Hematopoietic multipotent progenitor cell (in vitro differentiated cells): ENCODE measurements at regions not wholly inside any gene's neighbourhood (a gene's known extent, or its start where the extent isn't known, plus 50 kb on each side); places are given as distances from the start of the nearest gene placed in this dataset.

Experiments used
- DNase-seq, 3 donors: peaks; one replicate each; pipeline ENCODE4 v3.0.0-alpha.2; 2011 to 2015; ENCODE audit warnings: low read depth in 2 of 3, low spot score in 2 of 3

DNA sequence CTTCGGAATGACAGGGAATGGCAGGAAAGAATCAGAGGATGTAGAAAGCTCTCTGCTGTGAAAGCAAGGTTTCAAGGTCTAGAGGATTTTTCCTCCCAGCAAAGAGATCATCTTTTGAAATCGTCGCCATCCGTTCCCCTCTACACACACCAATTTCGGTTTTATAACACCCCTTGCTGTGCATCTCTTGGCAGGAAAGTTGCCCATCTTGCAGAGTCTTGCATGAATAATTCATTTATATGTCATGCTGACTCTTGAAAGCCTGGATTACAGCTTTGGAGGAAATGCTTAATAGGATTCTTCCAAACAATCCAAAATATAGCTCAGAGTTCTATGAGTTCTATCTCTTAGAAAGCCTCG, 262.7 kb downstream of the CHL1 start:
- DNase-seq = no peak

DNA sequence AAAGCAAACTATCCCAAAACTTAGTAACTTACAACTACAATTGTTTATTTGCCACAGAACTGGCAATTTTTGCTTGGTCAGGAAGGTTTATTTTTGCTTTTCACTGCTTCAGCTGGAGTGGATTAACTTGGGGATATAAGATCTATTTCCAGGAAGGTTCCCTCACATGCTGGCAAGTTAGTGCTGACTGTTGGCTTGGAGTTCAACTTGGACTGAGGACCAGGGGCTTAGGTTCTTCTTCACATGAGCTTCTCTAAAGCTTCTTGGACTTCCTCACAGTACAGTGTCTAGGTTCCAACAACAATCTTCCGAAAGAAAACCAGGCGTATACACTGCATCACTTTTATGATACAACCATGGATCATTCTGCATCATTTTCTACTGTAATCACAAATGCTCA, 264.4 kb downstream of the CHL1 start:
- no peak for DNase-seq

DNA sequence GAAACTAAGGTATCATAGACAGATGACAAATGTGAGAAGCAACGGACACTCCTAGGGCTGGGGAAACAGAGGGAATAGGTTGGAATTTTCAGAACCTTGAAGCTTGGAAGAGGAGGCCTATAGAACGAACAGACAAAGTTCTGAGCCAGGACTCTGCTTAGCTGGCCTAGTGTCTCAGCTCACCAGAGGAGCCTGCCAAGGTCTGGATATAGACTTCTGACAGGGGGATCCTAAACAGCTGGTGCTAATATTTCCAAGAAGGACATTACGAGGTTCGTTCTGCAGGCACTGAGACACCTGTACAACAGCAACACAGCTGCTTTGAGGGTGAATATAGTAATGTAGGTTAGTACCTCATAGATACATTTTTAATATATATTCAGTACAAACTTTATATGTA, 266.3 kb downstream of the CHL1 start:
- no peak for DNase-seq

DNA sequence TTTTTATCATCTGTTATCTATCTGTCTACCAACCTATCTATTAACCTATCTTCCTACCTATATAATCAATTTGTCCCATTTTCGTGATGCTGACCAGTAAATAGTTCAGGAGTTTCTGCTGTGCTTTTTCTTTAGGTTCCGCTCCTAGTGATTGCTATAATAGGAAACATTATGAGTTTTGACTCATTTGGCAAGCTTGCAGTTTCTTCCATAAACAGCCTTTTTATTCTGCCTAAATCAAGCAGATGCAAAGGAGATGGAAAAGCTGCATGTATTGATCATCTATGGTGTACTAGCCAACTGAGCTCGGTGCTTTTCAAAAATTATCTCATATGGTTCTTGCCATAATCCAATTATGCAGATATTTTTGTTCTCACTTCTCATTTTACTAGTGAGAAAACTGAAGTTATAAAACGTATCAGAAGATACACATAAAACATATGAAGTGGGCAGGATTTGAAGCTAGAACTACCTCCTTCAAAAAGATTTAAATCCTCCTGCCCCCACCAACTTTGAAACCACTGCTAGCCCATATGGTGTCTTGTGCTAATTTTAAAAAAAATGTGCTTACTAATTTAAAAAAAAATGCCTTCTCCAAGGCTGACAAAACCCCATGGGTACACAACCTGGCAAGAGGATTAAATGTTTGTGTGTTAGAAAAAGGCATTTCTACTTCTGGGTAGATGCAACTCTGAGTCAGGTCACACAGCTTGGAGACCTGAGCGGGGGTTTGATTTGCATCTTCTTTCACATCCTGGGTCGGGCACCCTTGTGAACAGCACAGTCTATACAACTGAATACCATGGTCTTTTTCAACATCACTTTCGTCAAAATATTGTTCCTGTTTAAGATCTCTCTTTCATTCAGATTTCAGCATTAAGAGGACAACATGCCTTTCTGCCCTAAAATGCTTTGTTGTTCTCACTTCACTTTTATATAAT, 267.0 kb downstream of the CHL1 start:
- no peak for DNase-seq

DNA sequence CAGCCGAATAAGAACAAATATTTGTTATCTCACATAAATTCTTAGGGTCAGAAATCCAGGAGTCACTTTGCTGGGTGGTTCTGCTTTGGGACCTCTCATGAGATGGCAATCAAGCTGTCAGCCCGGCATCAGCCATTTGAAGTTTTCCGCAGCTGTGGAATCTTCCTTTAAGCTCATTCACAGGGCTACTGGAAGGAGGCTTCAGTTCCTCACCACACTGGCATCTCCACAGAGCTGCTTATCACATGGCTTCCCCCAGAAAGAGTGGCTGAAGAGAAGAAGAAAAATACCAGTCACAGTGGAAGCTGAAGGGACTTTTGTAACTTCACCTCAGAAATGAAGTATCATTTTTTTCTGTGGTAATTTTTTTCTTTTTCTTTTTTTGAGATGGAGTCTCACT, 267.7 kb downstream of the CHL1 start:
- DNase-seq = no peak

DNA sequence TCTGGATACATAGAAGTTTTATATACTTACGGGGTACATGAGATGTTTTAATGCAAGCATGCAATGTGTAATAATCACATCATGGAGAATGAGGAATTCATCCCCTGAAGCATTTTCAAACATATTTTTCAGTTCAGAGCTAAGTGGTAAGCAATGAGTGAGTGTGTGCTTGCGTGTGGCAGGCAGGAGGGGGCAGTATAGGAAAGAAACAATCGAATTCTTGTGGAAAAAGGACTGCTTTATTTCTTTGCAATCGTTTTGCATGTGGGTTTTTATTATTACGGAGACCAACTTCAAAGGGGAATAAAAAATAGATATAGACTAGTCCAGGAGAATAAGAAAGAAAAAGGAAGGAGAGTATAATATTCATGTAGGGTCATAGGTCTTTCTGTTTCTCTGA, 271.6 kb downstream of the CHL1 start:
- no peak for DNase-seq

DNA sequence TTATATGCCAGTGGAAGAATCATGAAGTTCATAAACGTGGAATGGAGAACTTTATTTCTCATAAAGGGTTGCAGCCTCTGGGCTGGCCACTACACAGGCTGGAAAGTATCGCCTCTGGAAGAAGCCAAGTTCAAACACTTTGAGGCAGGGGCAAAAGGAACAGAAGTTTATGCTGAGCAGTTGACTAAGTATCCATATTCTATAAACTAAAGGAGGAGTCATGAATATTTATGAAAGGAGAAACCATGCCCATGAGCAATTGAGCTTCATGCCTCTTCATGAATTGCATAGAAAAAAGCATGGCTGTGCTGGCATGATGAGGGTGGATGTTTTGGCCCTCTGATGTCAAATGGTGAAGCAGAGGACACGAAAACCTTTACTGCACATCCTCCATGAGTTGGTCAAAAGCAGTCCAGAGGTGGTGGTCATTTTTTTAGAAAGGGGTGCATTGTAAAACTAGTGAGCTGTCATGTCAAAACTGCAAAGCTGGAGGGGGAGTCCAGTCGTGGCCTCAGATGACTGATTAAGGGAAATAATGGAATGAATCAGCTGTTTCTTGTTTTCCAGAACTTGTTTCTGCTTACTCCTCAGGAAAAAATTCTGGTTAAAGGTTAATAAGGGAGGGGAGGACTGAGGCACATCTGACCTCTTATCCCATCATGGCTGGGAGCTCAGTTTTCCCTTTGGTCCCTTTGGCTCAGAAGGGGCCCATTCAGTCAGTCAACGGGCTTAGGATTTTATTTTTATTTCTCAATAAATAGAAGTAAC, 276.7 kb downstream of the CHL1 start:
- no peak for DNase-seq

DNA sequence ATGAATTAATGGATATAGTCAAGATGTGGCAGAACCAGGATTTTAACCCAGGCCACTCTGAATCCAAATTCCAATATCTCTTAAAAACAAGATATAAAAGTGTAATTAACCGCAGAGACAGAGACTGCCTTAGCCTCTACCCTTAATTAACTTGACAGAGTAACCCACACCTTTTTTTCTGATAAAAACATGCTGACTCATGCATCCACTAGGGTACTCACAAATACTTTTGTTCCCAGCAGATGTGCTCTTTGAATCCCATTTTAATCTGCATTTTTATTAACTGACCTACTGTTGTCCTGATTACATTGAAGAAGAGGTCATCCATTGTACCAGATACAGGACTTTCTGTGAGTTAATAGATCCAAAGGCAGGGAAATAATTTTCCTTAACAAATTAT, 278.3 kb downstream of the CHL1 start:
- no peak for DNase-seq

DNA sequence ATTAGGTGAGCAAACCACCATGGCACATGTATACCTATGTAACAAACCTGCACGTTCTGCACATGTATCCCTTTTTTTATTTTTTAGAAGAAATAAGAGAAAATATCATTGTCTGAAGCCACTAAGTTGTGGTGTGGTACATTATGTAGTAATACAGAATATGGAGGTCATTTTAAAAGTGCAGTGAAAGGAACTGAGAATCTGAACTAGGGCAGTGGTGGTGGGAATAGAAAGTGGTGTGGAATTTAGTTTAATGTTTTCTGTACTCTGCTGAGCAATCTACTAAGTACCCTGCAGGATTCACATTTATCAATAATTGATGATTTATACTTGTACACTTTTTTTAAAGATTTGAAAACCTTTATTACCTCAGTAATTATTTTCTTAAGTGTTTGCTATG, 283.5 kb downstream of the CHL1 start:
- DNase-seq = no peak

DNA sequence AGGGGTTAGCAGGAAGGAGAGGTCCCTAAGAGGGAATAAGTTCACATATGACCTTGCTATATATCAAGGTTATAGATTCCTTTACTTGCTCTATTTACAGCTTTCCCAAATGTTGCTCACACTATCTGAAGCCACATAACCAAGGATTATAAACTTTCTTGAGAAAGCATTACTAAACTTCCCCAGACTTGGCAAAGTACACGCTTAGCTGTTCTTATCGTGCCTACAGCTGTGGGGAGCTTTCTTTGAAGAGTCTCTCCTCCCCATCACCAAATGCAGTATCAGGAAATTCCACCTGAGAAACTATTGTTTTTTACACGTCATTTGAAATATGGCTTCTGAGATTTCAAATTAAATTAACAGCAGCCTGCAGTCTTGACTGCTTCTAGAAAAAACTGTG, 284.5 kb downstream of the CHL1 start:
- DNase-seq = no peak

DNA sequence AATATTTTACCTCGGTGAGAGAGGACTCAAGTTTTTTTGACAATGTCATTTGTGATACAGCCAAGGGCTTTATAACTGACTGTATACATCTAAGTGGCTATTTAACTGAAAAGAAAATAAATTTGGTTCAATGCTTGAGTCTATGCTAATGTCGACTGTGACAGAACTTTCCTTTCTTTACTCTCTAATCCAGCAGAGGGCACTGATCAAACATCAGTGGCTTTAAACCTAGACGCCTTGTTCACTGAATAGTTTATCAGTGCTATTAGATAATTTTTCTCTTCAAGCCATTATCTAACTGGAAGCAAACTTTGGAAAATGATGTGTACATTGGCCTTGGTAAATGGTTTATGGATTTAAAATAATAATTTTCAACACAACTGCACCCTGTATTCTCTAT, 285.1 kb downstream of the CHL1 start:
- no peak for DNase-seq

DNA sequence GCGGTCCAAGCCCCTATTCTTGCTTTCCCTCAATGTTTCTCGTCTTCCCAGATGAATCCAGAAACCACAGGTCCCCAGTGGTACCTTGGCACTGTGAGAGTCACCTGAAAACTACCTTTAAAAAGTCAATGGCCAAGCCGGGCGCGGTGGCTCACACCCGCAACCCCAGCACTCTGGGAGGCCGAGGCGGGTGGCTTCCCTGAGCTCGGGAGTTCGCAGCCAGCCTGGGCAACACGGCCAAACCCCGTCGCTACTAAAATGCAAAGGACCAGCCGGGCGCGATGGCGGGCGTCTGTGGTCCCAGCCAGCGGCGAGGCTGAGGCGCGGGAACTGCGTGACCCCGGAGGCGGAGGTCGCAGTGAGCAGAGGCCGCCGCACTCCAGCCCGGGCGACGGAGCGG, 285.9 kb downstream of the CHL1 start:
- no peak for DNase-seq

DNA sequence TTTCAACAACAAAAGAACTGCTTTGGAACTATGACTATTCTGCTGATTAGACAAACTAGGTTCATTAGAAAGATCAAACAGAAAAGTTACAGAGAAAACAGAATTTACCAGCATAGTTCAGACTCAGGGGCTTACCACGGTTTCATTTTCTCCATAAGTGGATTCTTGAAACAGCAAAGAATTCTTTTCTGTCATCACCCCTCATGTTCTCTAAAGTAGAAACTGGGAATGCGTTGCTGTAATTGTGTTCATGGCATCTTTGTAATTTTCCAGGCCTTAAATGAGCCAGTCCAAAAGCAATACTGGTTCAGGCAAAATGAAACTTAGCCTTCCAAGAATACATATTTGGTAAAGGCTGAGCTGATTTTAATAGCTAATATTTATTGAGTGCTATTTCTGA, 287.8 kb downstream of the CHL1 start:
- no peak for DNase-seq

DNA sequence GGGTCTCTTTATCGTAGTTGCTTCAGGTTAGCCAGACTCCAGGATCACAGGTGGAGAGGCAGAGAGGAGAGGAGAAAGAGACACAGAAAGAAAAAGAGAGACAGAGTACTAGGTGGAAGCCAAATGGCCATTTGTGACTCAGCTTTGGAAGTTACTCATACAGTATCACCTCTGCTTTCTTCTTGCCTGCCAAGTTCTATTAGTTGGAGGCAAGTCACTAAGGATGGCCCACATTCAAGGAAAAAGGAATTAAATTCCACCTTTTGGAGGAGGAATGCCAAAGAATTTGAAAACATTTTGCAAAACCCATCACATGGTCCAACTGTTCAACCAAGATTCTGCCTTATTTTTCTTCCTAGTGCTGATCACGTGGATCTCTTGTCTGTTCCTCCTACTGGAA, 291.1 kb downstream of the CHL1 start:
- DNase-seq = no peak

DNA sequence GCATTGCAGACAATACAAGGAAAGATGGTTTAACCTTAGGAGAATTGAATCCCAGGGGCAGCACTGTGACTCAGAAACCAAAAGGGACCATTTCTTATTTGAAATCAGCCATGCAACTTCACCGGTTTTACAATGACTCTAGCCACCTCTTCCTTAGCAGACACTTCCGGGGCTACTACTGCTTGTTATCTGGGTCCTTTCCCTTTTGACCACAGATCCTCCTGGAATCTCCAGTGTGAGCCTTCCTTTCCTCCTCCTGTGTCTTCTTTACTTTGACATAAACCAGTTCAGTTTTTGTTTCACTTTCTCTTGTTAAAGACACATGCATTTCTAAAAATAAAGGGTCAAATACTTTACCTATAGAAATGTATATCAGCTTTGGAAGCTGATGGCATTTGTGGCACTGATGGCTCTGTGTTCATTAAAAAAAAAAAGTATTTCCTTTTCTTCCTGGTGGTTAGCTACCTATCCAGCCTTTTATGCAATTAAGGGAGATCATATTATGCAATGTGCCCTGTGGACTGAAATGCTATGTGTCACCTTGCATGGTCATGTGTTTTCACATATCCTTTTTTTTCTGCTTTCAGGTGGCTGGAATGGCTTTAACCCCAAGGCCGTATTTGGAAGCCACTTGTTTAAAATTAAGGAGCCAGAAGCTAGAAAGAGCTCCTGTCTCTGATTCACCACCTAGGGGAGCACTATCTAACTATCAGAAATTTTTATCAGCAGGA, 296.2 kb downstream of the CHL1 start:
- DNase-seq = no peak

DNA sequence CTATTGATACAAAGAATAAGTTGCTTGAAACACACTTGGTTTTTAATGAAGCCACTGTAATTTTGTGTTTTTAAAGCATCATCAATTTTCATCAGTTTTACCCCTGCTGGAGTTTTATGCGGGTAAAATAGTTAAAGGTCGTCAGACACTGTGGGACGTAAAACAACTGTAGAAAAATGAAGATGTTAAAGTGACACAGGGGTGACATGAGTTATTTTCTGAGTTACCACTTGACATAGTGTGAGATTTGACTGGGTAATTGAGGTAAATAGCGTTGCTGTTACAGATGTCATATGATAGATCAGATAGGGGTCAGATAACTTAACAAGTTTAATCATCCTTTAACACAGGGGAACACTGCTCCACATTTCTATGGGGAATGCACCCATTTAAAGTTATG, 297.6 kb downstream of the CHL1 start:
- DNase-seq = no peak

DNA sequence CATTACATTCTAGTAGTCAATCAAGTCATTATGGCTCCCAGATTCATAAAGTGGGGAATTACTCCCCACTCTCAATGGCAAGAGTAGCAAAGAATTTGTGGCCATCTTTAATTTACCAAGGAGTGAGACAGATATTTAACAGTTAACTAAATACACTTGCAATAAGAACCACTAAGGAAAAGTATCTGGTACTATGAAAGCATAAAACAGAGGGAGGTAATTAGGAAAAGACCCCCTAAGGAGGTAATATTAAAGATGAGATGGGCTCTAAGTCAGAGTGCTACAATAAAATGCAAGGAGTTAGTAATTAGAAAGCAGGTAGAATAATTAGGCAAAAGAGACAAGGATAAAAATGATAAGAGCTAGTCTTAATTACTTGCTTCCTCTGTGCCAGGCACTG, 301.9 kb downstream of the CHL1 start:
- DNase-seq = no peak

DNA sequence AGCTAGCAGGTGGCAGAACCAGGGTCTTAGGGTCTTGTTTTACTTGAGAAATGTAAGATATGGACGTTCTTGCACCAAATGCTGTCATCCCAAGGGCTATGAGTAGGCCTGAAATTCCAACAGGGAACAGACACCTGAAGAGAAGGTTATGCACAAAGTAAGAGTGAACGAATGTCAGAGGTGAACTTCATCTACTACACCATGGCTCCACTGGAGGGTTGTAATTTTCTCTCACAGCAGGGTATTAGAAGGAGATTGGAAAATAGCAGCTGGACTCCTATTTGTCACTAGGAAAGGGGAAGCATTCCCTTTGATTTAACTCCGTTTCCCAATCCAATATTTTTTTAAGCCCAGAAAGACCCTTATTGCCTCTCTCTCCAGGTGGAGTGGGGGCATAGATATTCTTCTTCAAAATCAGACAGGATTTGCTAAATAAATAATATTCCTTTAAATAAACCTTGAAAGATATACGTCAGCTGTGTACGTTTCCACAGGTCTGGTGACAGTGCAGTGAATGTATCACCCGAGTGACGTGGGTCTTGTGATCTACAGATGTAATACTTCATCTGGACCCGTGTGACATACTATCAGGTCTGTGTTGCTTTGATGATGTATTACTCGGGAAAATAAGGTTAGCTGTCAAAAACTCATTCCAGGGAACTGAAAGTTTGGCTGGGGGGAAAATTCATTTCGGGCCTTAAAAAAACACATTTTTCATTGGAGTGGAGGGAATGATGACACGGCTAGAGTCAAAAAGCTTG, 302.6 kb downstream of the CHL1 start:
- no peak for DNase-seq

DNA sequence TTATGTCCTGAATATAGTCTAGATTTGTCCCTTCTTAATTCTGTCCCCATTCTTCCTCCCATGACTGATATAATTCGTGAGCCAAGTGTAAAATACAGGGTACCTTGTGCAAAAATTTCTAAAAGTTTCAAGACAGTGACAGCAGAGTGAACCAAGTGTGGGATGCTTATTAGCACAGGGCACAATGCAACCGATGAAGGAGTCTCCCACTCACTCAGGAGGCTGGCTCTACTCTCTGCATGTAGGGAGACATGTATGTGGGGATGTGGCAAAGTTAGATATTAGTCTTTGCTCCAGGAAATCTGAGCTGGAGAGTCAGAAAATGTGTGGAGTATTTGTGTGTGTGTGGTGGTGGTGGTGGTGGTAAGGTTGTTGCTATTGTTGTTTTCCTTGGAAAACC, 305.9 kb downstream of the CHL1 start:
- DNase-seq = no peak

DNA sequence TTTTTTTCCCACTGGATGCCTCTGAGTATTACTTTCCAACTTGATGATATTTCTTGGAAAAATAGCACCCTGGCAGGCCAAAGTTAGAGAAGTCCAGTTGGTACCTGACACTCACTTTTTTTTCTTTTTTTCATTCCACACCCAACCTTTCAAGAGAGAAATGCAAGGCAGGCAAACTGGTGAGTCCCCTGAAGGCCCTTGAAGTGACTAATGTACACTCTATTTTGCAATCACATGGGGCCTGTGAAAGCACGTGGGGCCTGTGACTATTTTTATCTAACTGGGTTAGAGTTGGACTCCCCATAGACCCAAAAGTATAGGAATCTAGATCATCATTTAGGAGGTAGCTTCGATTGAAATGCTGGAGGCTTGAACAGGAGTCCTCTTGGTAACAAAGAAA, 316.7 kb downstream of the CHL1 start:
- DNase-seq = no peak

DNA sequence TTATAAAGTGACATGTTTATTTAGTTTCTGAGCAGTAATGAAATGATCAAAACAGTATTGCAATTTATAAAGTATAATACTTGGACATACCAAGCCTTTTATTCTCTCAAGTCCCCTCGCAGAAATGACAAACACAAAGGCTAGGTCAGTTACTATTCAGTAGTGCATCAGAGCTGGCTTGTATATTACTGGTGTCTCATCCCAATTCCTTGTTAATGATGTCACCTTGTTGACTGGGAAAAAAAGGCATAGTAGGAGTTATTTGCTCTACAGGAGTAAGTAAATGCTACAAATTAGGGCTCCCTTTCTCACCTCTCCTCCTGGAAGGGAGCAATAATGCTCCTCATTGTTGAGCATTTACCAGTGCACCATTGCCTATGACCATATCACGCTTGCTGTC, 317.6 kb downstream of the CHL1 start:
- DNase-seq = no peak
